ENCODE measurements at regions not wholly inside any gene's neighbourhood (a gene's known extent, or its start where the extent isn't known, plus 50 kb on each side); places are given as distances from the start of the nearest gene placed in this dataset.

- Histone ChIP-seq H3K9ac (ENCODE audit: low read depth, low read length, poor library complexity) (no peak overlapping the region), H2AFZ (ENCODE audit: low read length) (no peak overlapping the region), H4K8ac (ENCODE audit: low read depth, low read length) (no peak overlapping the region), H2BK15ac (ENCODE audit: low read length) (no peak overlapping the region), H3K79me1 (ENCODE audit: low read depth, low read length) (no peaks in the 10 kb centered on the region), H3K9me3 (replicated peaks in 1 of 2; ENCODE audit: control insufficient read depth in 2 of 2, insufficient read depth in 1 of 2, low read depth in 1 of 2, low read length in 2 of 2) (no peaks in the 10 kb centered on the region), H4K91ac (ENCODE audit: low read depth, low read length, poor library complexity) (no peak overlapping the region), H3K36me3 (replicated peaks in 1 of 2; ENCODE audit: control insufficient read depth in 2 of 2, insufficient read depth in 2 of 2, low read length in 2 of 2) (no peaks in the 10 kb centered on the region), H3K14ac (ENCODE audit: low read length) (no peak overlapping the region), H2BK5ac (ENCODE audit: low read length) (no peak overlapping the region), H3K4me3 (ENCODE audit: low read length in 2 of 2) (no peak overlapping the region), H2AK5ac (ENCODE audit: low read depth, low read length) (no peak overlapping the region), H3K4me1 (ENCODE audit: control insufficient read depth in 2 of 2, insufficient read depth in 1 of 2, low read depth in 1 of 2, low read length in 2 of 2) (no peaks in the 10 kb centered on the region), H3K27me3 (ENCODE audit: control insufficient read depth in 3 of 3, insufficient read depth in 3 of 3, low read depth in 1 of 3, low read length in 3 of 3) (no peaks in the 10 kb centered on the region), H3K18ac (ENCODE audit: low read length) (no peak overlapping the region), H3K27ac (replicated peaks; ENCODE audit: low read length) (no peak overlapping the region), H2BK120ac (ENCODE audit: low read depth, low read length) (no peak overlapping the region), H3K4me2 (ENCODE audit: insufficient read depth, low read length, poor library complexity, severe bottlenecking) (no peak overlapping the region), H3K4ac (ENCODE audit: low read length) (no peak overlapping the region), H2BK12ac (ENCODE audit: low read length) (no peak overlapping the region), H3K23ac (ENCODE audit: low read depth, low read length, poor library complexity) (no peak overlapping the region)
- no CpG with 5 or more reads among the region's 7 CpGs for WGBS, 2 donors (ENCODE audit: extremely low coverage in 2 of 2, insufficient read length in 2 of 2, insufficient replicate concordance in 1 of 2)
- no peak for DNase-seq (ENCODE audit: low spot score)
These were observed 73.9 kb upstream of the TNFSF4 start for GRCh38 chr1:173280899-173281660.

- no CpG with 5 or more reads among the region's 3 CpGs for whole genome bisulfite sequencing, 2 donors (ENCODE audit: extremely low coverage in 2 of 2, insufficient read length in 2 of 2, insufficient replicate concordance in 1 of 2)
- Histone ChIP-seq H2BK15ac (ENCODE audit: low read length) (no peak overlapping the region), H3K4ac (ENCODE audit: low read length) (no peak overlapping the region), H2BK5ac (ENCODE audit: low read length) (no peak overlapping the region), H2BK12ac (ENCODE audit: low read length) (no peak overlapping the region), H4K91ac (ENCODE audit: low read depth, low read length, poor library complexity) (no peak overlapping the region), H3K9ac (ENCODE audit: low read depth, low read length, poor library complexity) (no peak overlapping the region), H2AFZ (ENCODE audit: low read length) (no peak overlapping the region), H3K9me3 (replicated peaks in 1 of 2; ENCODE audit: control insufficient read depth in 2 of 2, insufficient read depth in 1 of 2, low read depth in 1 of 2, low read length in 2 of 2) (no peaks in the 10 kb centered on the region), H3K27ac (replicated peaks; ENCODE audit: low read length) (no peak overlapping the region), H2AK5ac (ENCODE audit: low read depth, low read length) (no peak overlapping the region), H3K4me2 (ENCODE audit: insufficient read depth, low read length, poor library complexity, severe bottlenecking) (no peak overlapping the region), H3K23ac (ENCODE audit: low read depth, low read length, poor library complexity) (no peak overlapping the region), H4K8ac (ENCODE audit: low read depth, low read length) (no peak overlapping the region), H3K27me3 (ENCODE audit: control insufficient read depth in 3 of 3, insufficient read depth in 3 of 3, low read depth in 1 of 3, low read length in 3 of 3) (no peaks in the 10 kb centered on the region), H2BK120ac (ENCODE audit: low read depth, low read length) (no peak overlapping the region), H3K4me3 (ENCODE audit: low read length in 2 of 2) (no peak overlapping the region), H3K4me1 (ENCODE audit: control insufficient read depth in 2 of 2, insufficient read depth in 1 of 2, low read depth in 1 of 2, low read length in 2 of 2) (no peaks in the 10 kb centered on the region), H3K14ac (ENCODE audit: low read length) (no peak overlapping the region), H3K18ac (ENCODE audit: low read length) (no peak overlapping the region), H3K79me1 (ENCODE audit: low read depth, low read length) (no peaks in the 10 kb centered on the region), H3K36me3 (replicated peaks in 1 of 2; ENCODE audit: control insufficient read depth in 2 of 2, insufficient read depth in 2 of 2, low read length in 2 of 2) (no peaks in the 10 kb centered on the region)
- DNase-seq (ENCODE audit: low spot score), result no peak
These were observed 77.9 kb upstream of the TNFSF4 start for GRCh38 chr1:173285048-173285447.

- Histone ChIP-seq H3K36me3 (replicated peaks in 1 of 2; ENCODE audit: control insufficient read depth in 2 of 2, insufficient read depth in 2 of 2, low read length in 2 of 2) (no peaks in the 10 kb centered on the region), H2BK5ac (ENCODE audit: low read length) (no peak overlapping the region), H3K9ac (ENCODE audit: low read depth, low read length, poor library complexity) (no peak overlapping the region), H3K4me3 (ENCODE audit: low read length in 2 of 2) (no peak overlapping the region), H3K27me3 (ENCODE audit: control insufficient read depth in 3 of 3, insufficient read depth in 3 of 3, low read depth in 1 of 3, low read length in 3 of 3) (no peaks in the 10 kb centered on the region), H3K27ac (replicated peaks; ENCODE audit: low read length) (no peak overlapping the region), H4K91ac (ENCODE audit: low read depth, low read length, poor library complexity) (no peak overlapping the region), H3K4me1 (ENCODE audit: control insufficient read depth in 2 of 2, insufficient read depth in 1 of 2, low read depth in 1 of 2, low read length in 2 of 2) (no peaks in the 10 kb centered on the region), H3K79me1 (ENCODE audit: low read depth, low read length) (no peaks in the 10 kb centered on the region), H2AK5ac (ENCODE audit: low read depth, low read length) (no peak overlapping the region), H3K4me2 (ENCODE audit: insufficient read depth, low read length, poor library complexity, severe bottlenecking) (no peak overlapping the region), H2BK12ac (ENCODE audit: low read length) (no peak overlapping the region), H4K8ac (ENCODE audit: low read depth, low read length) (no peak overlapping the region), H3K9me3 (replicated peaks in 1 of 2; ENCODE audit: control insufficient read depth in 2 of 2, insufficient read depth in 1 of 2, low read depth in 1 of 2, low read length in 2 of 2) (no peaks in the 10 kb centered on the region), H3K14ac (ENCODE audit: low read length) (no peak overlapping the region), H3K23ac (ENCODE audit: low read depth, low read length, poor library complexity) (no peak overlapping the region), H2BK15ac (ENCODE audit: low read length) (no peak overlapping the region), H2AFZ (ENCODE audit: low read length) (no peak overlapping the region), H2BK120ac (ENCODE audit: low read depth, low read length) (no peak overlapping the region), H3K18ac (ENCODE audit: low read length) (no peak overlapping the region), H3K4ac (ENCODE audit: low read length) (no peak overlapping the region)
- WGBS, 2 donors (ENCODE audit: extremely low coverage in 2 of 2, insufficient read length in 2 of 2, insufficient replicate concordance in 1 of 2), result no CpG with 5 or more reads among the region's 1 CpG
- DNase-seq (ENCODE audit: low spot score), result no peak
These were observed 80.7 kb upstream of the TNFSF4 start for GRCh38 chr1:173287785-173288184.

- no peak overlapping the region for H3K27ac ChIP-seq (replicated peaks; ENCODE audit: low read length)
- H3K9ac ChIP-seq (ENCODE audit: low read depth, low read length, poor library complexity), result no peak overlapping the region
- no peak overlapping the region for H3K18ac ChIP-seq (ENCODE audit: low read length)
- H2AFZ ChIP-seq (ENCODE audit: low read length), result no peak overlapping the region
- no peaks in the 10 kb centered on the region for H3K9me3 ChIP-seq (replicated peaks in 1 of 2; ENCODE audit: control insufficient read depth in 2 of 2, insufficient read depth in 1 of 2, low read depth in 1 of 2, low read length in 2 of 2)
- H3K4me3 ChIP-seq (ENCODE audit: low read length in 2 of 2), result no peak overlapping the region
- peaks cover 0 to 7% of the 10 kb centered on the region in 2 donors for H3K4me1 ChIP-seq (ENCODE audit: control insufficient read depth in 2 of 2, insufficient read depth in 1 of 2, low read depth in 1 of 2, low read length in 2 of 2)
- H3K27me3 ChIP-seq (ENCODE audit: control insufficient read depth in 3 of 3, insufficient read depth in 3 of 3, low read depth in 1 of 3, low read length in 3 of 3), result no peaks in the 10 kb centered on the region
- no peak overlapping the region for H3K14ac ChIP-seq (ENCODE audit: low read length)
- no peak overlapping the region for H2BK120ac ChIP-seq (ENCODE audit: low read depth, low read length)
- no peak overlapping the region for H3K4me2 ChIP-seq (ENCODE audit: insufficient read depth, low read length, poor library complexity, severe bottlenecking)
- H2AK5ac ChIP-seq (ENCODE audit: low read depth, low read length), result no peak overlapping the region
- no peak for DNase-seq (ENCODE audit: low spot score)
- H3K23ac ChIP-seq (ENCODE audit: low read depth, low read length, poor library complexity), result no peak overlapping the region
- no peaks in the 10 kb centered on the region for H3K36me3 ChIP-seq (replicated peaks in 1 of 2; ENCODE audit: control insufficient read depth in 2 of 2, insufficient read depth in 2 of 2, low read length in 2 of 2)
- WGBS, 2 donors (ENCODE audit: extremely low coverage in 2 of 2, insufficient read length in 2 of 2, insufficient replicate concordance in 1 of 2), result no CpG with 5 or more reads among the region's 1 CpG
- H4K91ac ChIP-seq (ENCODE audit: low read depth, low read length, poor library complexity), result no peak overlapping the region
- no peak overlapping the region for H3K4ac ChIP-seq (ENCODE audit: low read length)
- no peak overlapping the region for H4K8ac ChIP-seq (ENCODE audit: low read depth, low read length)
- H2BK15ac ChIP-seq (ENCODE audit: low read length), result no peak overlapping the region
- no peaks in the 10 kb centered on the region for H3K79me1 ChIP-seq (ENCODE audit: low read depth, low read length)
- H2BK5ac ChIP-seq (ENCODE audit: low read length), result no peak overlapping the region
- no peak overlapping the region for H2BK12ac ChIP-seq (ENCODE audit: low read length)
These were observed 86.6 kb upstream of the TNFSF4 start for GRCh38 chr1:173293756-173294155.

Measured in neuronal stem cell (in vitro differentiated cells).